Thoracic aorta (tissue), 2 donors: ENCODE measurements at regions not wholly inside any gene's neighbourhood (a gene's known extent, or its start where the extent isn't known, plus 50 kb on each side); places are given as distances from the start of the nearest gene placed in this dataset.

Experiments used
- ATAC-seq: fragments of 150-250 bp; one replicate; pipeline ENCODE4 v1.8.0; 2017; ENCODE audit warnings: low read depth; ENCODE audit not compliant: insufficient number of reproducible peaks, low FRiP score
- DNase-seq: peaks from one replicate; pipeline ENCODE4 v3.0.0-alpha.2; 2020; ENCODE audit warnings: low spot score
- H3K27ac ChIP-seq, 2 donors: fragments of 200-600 bp; sonication (generic); 1 replicate in 1 of 2; 2 replicates in 1 of 2; pipeline ENCODE4 v1.5.1; 2016; ENCODE audit warnings: mild to moderate bottlenecking in 2 of 2, moderate library complexity in 2 of 2
- H3K27me3 ChIP-seq: fragments of 200-600 bp; sonication (generic); replicated peaks from 2 replicates; pipeline ENCODE4 v1.6.0; 2016; ENCODE audit warnings: mild to moderate bottlenecking; ENCODE audit not compliant: insufficient read depth
- H3K36me3 ChIP-seq: fragments of 200-600 bp; sonication (generic); one replicate; pipeline ENCODE4 v1.5.1; 2016
- H3K4me1 ChIP-seq, 2 donors: fragments of 200-600 bp; sonication (generic); 1 replicate in 1 of 2; 2 replicates in 1 of 2; pipeline versions ENCODE4 v1.5.1 to v1.6.0; 2016; ENCODE audit warnings: low read depth in 2 of 2, mild to moderate bottlenecking in 1 of 2; ENCODE audit not compliant: control insufficient read depth in 1 of 2
- H3K4me3 ChIP-seq: fragments of 200-600 bp; sonication (generic); 2 replicates; pipeline ENCODE4 v1.5.1; 2016; ENCODE audit warnings: mild to moderate bottlenecking
- H3K9me3 ChIP-seq: fragments of 200-600 bp; sonication (generic); 2 replicates; pipeline ENCODE4 v1.5.1; 2016
- CTCF ChIP-seq: fragments of 200-600 bp; sonication (generic); IDR thresholded peaks from one replicate; pipeline ENCODE4 v1.5.1; 2019; ENCODE audit warnings: antibody characterized with exemption

GRCh38 chr16:77612596-77612995 lies 109.7 kb upstream of the NUDT7 start:
- peaks cover 2 to 10% of the 10 kb centered on the region in 2 donors for H3K4me1 ChIP-seq

GRCh38 chr16:77613095-77613494 lies 109.2 kb upstream of the NUDT7 start:
- Histone ChIP-seq H3K36me3 (no peaks in the 10 kb centered on the region), H3K4me3 (no peak overlapping the region), H3K27ac (peak overlapping the region in 1 of 2 donors; percentile 55), H3K9me3 (no peaks in the 10 kb centered on the region), H3K4me1 (peaks cover 2 to 10% of the 10 kb centered on the region in 2 donors), H3K27me3 (no peaks in the 10 kb centered on the region)
- no peak for TF ChIP-seq CTCF
- ATAC-seq (no peak), DNase-seq (no peak)

More at GRCh38 chr16:77612596-77612995, 109.7 kb upstream of the NUDT7 start:
- Histone ChIP-seq H3K9me3 (no peaks in the 10 kb centered on the region), H3K27me3 (no peaks in the 10 kb centered on the region), H3K27ac (peak overlapping the region in 1 of 2 donors; percentile 55), H3K36me3 (no peaks in the 10 kb centered on the region), H3K4me3 (no peak overlapping the region)
- TF ChIP-seq CTCF = no peak
- ATAC-seq = no peak
- no peak for DNase-seq

GRCh38 chr16:77617553-77617952 lies 104.8 kb upstream of the NUDT7 start:
- no peak for TF ChIP-seq CTCF
- no peaks in the 10 kb centered on the region for H3K9me3 ChIP-seq
- ATAC-seq (no peak), DNase-seq (no peak)
- no peak overlapping the region for H3K4me3 ChIP-seq
- H3K27ac ChIP-seq = no peak overlapping the region
- H3K27me3 ChIP-seq = no peaks in the 10 kb centered on the region
- H3K36me3 ChIP-seq = no peaks in the 10 kb centered on the region
- peaks cover under 1 to 5% of the 10 kb centered on the region in 2 donors for H3K4me1 ChIP-seq

- Histone ChIP-seq H3K4me3 (no peak overlapping the region), H3K27ac (no peak overlapping the region), H3K36me3 (no peaks in the 10 kb centered on the region), H3K4me1 (peaks cover 0 to under 1% of the 10 kb centered on the region in 2 donors), H3K9me3 (no peaks in the 10 kb centered on the region), H3K27me3 (no peaks in the 10 kb centered on the region)
- TF ChIP-seq CTCF = no peak
- ATAC-seq (no peak), DNase-seq (no peak)
These were observed 104.3 kb upstream of the NUDT7 start for GRCh38 chr16:77617996-77618395.

- Histone ChIP-seq H3K9me3 (no peaks in the 10 kb centered on the region), H3K27me3 (no peaks in the 10 kb centered on the region), H3K27ac (no peak overlapping the region), H3K4me3 (no peak overlapping the region), H3K4me1 (no peaks in the 10 kb centered on the region), H3K36me3 (no peaks in the 10 kb centered on the region)
- no peak for TF ChIP-seq CTCF
- no peak for DNase-seq
- ATAC-seq = no peak
These were observed 103.4 kb upstream of the NUDT7 start for GRCh38 chr16:77618951-77619350.
